Cerebellar cortex (tissue), 1 donor: ENCODE measurements at regions not wholly inside any gene's neighbourhood (a gene's known extent, or its start where the extent isn't known, plus 50 kb on each side); places are given as distances from the start of the nearest gene placed in this dataset.
"Not testable (repeated sequence)": the region's sequence is repeated elsewhere in the genome, so short reads cannot be mapped to it uniquely, and the experiment has no call there.

Source experiments
- DNase-seq: peaks from one replicate; pipeline ENCODE4 v3.0.0-alpha.2; 2015; ENCODE audit warnings: low spot score

DNA sequence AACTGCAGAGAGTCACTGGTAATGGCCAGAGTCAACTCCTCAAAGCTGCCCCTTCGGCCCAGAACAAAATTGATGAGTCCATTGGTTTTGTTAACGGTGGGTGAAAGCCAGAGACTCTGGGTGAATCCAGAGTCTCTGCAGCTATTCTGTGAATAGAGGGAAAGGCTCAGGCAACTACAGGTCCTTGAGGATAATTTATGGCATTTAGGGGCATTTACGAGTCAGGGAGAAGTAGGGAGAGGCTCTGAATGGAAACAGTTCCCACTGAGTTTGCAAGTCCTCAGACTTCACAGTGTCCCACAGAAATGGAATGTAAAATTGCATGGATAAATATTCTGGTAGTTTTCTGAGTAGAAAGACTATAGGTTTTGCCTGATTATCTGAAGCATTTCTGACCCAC, 257.8 kb downstream of the SEC61B start:
- DNase-seq: no peak

- DNase-seq: no peak
Observed at GRCh38 chr9:99485459-99485858, 263.4 kb downstream of the SEC61B start.

DNA sequence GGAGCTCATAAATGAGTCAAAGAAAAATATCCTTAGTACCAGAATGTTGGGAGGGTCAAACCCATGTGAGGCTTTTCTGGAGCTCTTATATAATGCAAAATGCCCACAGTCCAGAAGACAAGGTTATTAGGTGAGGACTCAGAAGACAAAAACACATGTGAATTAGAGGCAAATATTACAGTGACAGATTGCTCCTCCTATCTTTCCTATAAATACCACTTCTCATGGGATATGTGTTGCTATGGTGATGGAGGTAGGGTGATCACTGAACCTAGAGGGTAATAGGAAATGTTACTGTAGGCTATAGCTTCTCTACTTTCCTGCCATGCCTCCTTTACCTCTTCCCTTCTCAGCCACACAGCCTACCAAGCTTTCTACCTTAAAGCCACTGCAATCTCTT, 264.6 kb downstream of the SEC61B start:
- no peak for DNase-seq

GRCh38 chr9:99488131-99489059, 266.3 kb downstream of the SEC61B start:
- peak; percentile 14 for DNase-seq

DNA sequence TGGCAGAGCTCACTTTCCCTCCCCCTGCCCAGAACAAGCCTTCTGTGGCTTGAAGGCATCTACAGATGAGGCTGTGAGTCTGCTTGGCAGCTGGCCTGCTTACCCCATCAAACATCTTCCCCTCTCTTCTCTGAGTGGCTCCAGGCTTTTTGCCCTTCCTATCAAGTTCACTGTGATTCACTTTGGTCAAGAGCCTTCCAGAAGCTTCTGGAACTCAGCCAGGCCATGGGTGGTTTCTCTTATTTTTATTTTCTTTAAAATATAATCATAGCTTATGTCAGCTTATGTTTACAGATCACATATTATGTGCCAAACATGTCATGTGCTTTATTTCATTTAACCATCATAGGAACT, 267.0 kb downstream of the SEC61B start:
- DNase-seq: no peak

DNA sequence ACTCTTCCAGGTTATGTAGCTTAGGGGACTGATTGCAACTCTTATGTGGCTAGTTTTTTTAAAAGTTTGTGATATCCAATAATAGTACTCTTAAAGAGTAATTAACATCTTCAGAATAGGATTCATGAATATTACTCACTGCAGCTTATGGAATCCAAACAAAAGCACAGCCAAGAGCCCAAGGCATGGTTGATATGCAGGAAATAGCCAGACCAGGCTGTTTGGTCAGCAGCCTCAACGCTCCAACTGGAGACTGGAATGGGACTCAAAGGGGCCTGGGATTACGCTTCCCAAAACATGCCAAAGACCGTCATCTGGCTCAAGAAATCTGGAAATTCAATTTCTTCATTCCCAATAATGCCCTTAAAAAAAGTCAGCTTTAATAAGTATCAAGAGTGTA, 268.6 kb downstream of the SEC61B start:
- no peak for DNase-seq

- DNase-seq: no peak
Observed at GRCh38 chr9:99491408-99492158, 269.5 kb downstream of the SEC61B start.

GRCh38 chr9:99497641-99498040, 275.6 kb downstream of the SEC61B start:
- DNase-seq: no peak

- not testable (repeated sequence) for DNase-seq
Observed at GRCh38 chr9:99498979-99499378, 276.9 kb downstream of the SEC61B start.

- no peak for DNase-seq
Observed at GRCh38 chr9:99505936-99506335, 283.9 kb downstream of the SEC61B start.

DNA sequence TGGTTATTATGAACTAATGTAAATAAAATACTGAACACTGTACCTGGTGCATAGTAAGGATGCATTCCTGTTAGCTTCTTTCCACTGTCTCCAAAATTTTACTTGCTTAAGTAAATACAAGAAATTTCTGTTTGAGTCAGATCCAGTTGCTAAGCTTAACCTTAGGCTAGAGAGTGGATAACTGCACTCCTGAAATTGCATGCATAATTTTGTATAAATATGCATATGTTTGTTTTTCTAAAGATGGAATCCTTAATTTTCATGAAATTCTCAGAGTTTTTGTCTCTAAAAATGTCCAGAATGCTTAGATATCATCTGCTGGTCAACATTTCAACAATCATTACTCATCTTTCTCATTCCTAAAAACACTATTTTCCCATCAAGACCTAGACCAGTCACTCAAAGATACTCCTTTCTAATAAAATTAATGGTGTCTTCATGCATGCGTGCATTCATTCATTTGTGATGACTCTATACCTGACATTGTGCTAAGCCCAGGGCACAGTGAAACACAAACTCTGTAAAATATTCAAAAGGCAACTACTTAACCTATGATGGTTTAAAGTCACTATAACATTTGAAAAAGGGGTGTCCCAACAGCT, 284.8 kb downstream of the SEC61B start:
- no peak for DNase-seq

DNA sequence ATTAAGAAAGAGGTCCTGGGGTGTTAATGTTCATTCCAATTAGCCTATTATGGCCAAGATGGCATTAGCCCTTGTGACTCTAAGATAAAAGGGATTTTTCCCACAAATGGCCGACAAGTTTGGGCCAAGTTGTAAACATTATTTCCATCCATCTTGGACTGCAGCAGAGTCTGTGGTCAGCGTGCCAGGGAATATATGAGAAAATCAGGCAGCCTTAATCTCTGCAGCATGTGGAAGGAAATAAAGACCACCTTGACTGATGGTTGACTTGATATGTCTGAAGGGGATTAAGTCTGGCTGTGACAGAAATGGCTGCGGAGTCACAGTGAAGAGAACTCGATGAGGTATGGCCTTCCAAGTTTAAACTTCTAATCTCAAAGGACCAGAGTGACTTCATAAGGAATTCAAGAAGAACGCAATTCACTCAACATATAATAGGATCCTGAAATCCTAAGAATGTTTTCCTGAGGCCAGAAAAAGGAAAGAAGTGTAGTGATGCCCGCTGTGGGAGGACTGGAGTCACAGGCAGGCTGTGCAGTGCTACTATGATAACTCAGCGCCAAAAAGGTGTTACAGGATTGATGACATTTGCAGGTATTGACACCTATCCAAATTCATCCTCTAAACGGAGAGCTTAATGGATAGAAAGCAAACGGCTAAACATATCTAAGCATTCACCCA, 287.1 kb downstream of the SEC61B start:
- no peak for DNase-seq

- DNase-seq: no peak
Observed at GRCh38 chr9:99509900-99510535, 287.9 kb downstream of the SEC61B start.

DNA sequence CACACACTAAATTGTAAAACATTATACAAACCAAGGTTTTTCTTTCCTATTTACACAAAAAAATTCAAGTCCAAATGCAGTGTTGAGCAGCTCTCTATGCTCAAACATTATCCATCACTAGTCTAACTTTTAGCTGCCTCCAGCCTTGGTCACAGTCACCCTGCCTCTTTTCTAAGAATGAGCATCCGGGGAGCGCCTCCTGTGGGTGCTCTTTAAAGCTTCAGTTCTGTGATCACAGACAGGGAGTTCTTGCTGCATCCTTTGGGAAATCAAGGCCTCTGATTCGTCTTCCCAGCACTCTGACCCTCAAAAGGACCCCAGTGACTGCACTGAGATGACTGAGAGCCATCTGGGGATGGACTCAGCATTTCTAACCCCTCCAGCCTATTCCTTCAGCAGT, 289.6 kb downstream of the SEC61B start:
- no peak for DNase-seq

GRCh38 chr9:99513441-99514112, 291.5 kb downstream of the SEC61B start:
- no peak for DNase-seq

DNA sequence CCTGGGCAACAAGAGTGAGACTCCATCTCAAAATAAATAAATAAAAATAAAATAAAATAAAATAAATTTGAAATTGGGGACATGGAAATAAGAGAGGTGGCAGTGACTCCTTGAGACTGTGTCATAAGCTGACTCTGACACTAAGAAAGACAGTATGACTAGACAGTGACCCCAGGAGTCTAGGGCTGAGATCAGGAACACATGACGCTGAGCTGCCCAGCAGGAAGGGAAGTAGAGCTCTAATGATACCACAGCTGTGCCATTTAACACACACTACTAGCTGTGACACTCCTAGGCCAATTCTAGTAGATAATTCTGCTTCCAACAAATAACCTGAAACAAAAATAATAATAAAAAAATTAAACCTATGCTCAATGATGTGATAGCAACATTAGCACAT, 293.0 kb downstream of the SEC61B start:
- DNase-seq: no peak

GRCh38 chr9:99515895-99516656, 294.0 kb downstream of the SEC61B start:
- no peak for DNase-seq

DNA sequence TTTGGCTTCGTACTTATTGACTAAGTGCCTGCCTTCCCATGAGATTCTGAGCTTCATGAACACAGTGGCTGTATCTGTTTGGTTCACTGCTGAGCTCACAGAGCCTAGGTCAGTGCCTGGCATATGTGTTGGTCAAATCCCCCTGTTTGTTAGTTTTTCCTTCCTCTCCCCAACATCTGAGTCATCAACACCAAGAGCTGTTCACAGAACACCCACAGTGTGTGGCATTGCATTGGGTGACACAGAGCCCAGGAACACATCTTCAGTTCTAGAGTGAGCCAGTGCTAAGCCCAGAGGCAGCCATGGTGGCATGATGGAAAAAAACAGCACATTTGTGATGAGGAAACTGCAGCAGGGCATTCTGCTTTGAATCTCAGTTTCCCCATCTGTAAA, 294.6 kb downstream of the SEC61B start:
- no peak for DNase-seq

GRCh38 chr9:99523838-99524237, 297.8 kb upstream of the NR4A3 start:
- no peak for DNase-seq

DNA sequence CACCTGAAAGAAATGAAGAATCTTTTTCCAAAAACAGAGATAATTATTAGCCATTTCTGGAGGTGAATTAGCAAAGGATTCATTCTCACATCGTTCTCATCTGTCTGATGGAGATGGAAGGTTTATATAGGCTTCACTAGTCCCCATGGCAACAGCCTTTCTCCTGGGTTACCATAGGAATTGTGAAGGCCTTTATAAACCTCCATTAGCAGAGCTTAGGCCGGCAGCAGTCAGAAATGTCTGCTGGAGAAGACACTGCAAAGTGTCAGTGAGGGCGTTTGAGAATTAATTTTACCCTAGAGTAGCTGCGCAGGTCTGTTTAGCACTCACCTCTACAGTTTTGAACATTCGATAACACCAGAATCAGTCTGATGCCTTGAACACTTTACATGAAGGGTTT, 290.4 kb upstream of the NR4A3 start:
- no peak for DNase-seq

DNA sequence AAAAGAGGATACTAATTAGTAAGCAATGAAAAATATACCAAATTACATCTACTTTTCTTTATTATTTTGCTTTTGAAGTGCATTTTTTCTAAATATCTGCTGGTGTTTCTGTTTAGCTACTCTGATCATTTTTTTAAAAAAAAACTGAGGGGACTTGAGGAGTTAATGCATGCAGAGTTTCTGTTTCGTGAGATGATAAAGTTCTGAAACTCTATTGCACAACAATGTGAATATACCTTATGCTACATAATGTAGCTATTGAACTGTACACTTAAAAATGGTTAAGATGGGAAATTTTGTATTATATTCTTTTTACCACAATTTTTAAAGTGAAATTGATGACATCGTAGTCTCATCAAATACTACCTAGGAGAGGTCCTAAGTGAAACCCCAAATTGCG, 288.3 kb upstream of the NR4A3 start:
- no peak for DNase-seq
